Coronary artery (tissue), 2 donors: ENCODE measurements at regions not wholly inside any gene's neighbourhood (a gene's known extent, or its start where the extent isn't known, plus 50 kb on each side); places are given as distances from the start of the nearest gene placed in this dataset.
"Not testable (repeated sequence)": the region's sequence is repeated elsewhere in the genome, so short reads cannot be mapped to it uniquely, and the experiment has no call there.

Experiments
- DNase-seq: peaks from one replicate; pipeline ENCODE4 v3.0.0-alpha.2; 2017; ENCODE audit warnings: low spot score
- H3K27ac ChIP-seq, 2 donors: fragments of 200-600 bp; sonication (generic); one replicate each; pipeline ENCODE4 v1.5.1; 2016 to 2019
- H3K4me3 ChIP-seq: fragments of 200-600 bp; sonication (generic); 2 replicates; pipeline ENCODE4 v1.5.1; 2016; ENCODE audit warnings: mild to moderate bottlenecking, moderate library complexity
- CTCF ChIP-seq: fragments of 200-600 bp; sonication (generic); IDR thresholded peaks from one replicate; pipeline ENCODE4 v1.5.1; 2019; ENCODE audit warnings: antibody characterized with exemption

GRCh38 chr1:229905031-229905545 lies 161.9 kb upstream of the GALNT2 start:
- Histone ChIP-seq H3K4me3 (no peak overlapping the region), H3K27ac (no peak overlapping the region)
- no peak for TF ChIP-seq CTCF
- DNase-seq = no peak

GRCh38 chr1:229905652-229906051 lies 161.4 kb upstream of the GALNT2 start:
- no peak overlapping the region for H3K27ac ChIP-seq
- H3K4me3 ChIP-seq = no peak overlapping the region
- DNase-seq = no peak
- no peak for TF ChIP-seq CTCF

GRCh38 chr1:229907884-229908638 lies 159.0 kb upstream of the GALNT2 start:
- Histone ChIP-seq H3K27ac (no peak overlapping the region), H3K4me3 (no peak overlapping the region)
- no peak for DNase-seq
- TF ChIP-seq CTCF = no peak

GRCh38 chr1:229908689-229909088 lies 158.3 kb upstream of the GALNT2 start:
- Histone ChIP-seq H3K27ac (no peak overlapping the region), H3K4me3 (no peak overlapping the region)
- TF ChIP-seq CTCF = no peak

GRCh38 chr1:229913489-229913888 lies 153.5 kb upstream of the GALNT2 start:
- DNase-seq = no peak
- Histone ChIP-seq H3K27ac (no peak overlapping the region), H3K4me3 (no peak overlapping the region)
- no peak for TF ChIP-seq CTCF

More at GRCh38 chr1:229908689-229909088, 158.3 kb upstream of the GALNT2 start:
- DNase-seq = no peak

- not testable (repeated sequence) for DNase-seq, H3K4me3 ChIP-seq, H3K27ac ChIP-seq
Observed at GRCh38 chr1:229919488-229919887, 147.6 kb upstream of the GALNT2 start.

- no peak for TF ChIP-seq CTCF
- DNase-seq = no peak
- H3K4me3 ChIP-seq = no peak overlapping the region
- H3K27ac ChIP-seq = no peak overlapping the region
Observed at GRCh38 chr1:229920683-229921082, 146.4 kb upstream of the GALNT2 start.
